Kidney (tissue), 13 donors: ENCODE measurements at regions not wholly inside any gene's neighbourhood (a gene's known extent, or its start where the extent isn't known, plus 50 kb on each side); places are given as distances from the start of the nearest gene placed in this dataset.

Experiments
- DNase-seq, 5 donors: peaks; one replicate each; pipeline ENCODE4 v3.0.0-alpha.2; 2013 to 2020
- FAIRE-seq: peaks from 2 replicates; lab custom pipeline; 2012; peaks lifted over from hg19 to GRCh38; lab: Jason Lieb, UNC
- H3K27ac ChIP-seq, 2 donors: one replicate each; pipeline ENCODE4 v1.7.0; 2013; ENCODE audit warnings: low read depth in 2 of 2, low read length in 2 of 2, inconsistent platforms in 1 of 2
- H3K27me3 ChIP-seq: one replicate; pipeline ENCODE4 v1.7.1; 2013; ENCODE audit warnings: low read length, inconsistent platforms; ENCODE audit not compliant: control insufficient read depth, insufficient read depth
- H3K36me3 ChIP-seq, 3 donors: one replicate each; pipeline versions ENCODE4 v1.7.0 to v1.7.1; 2013; ENCODE audit warnings: low read length in 3 of 3, control low read depth in 1 of 3, inconsistent platforms in 1 of 3; ENCODE audit not compliant: insufficient read depth in 3 of 3, control insufficient read depth in 2 of 3
- H3K4me1 ChIP-seq, 3 donors: one replicate each; pipeline versions ENCODE4 v1.7.0 to v1.7.1; 2013; ENCODE audit warnings: low read length in 3 of 3, inconsistent platforms in 1 of 3, low read depth in 1 of 3; ENCODE audit not compliant: control insufficient read depth in 2 of 3, insufficient read depth in 2 of 3
- H3K4me3 ChIP-seq, 3 donors: one replicate each; pipeline versions ENCODE4 v1.7.0 to v1.8.1; 2013; ENCODE audit warnings: low read length in 3 of 3, control low read depth in 1 of 3, inconsistent platforms in 1 of 3
- H3K9ac ChIP-seq, 3 donors: one replicate each; pipeline versions ENCODE4 v1.7.0 to v1.7.1; 2013; ENCODE audit warnings: low read length in 3 of 3, control low read depth in 1 of 3, inconsistent platforms in 1 of 3
- H3K9me3 ChIP-seq, 3 donors: one replicate each; pipeline versions ENCODE4 v1.7.0 to v1.7.1; 2013; ENCODE audit warnings: low read length in 3 of 3, control low read depth in 1 of 3, inconsistent platforms in 1 of 3; ENCODE audit not compliant: control insufficient read depth in 2 of 3, insufficient read depth in 1 of 3
- CTCF ChIP-seq: IDR thresholded peaks from 3 replicates; pipeline ENCODE4 v1.5.1; 2012; ENCODE audit warnings: mild to moderate bottlenecking, moderate library complexity, borderline replicate concordance; ENCODE audit not compliant: insufficient read depth; ENCODE audit errors: extremely low read depth
- intact Hi-C: fragments of 100-400 bp; cut with DNase I; formaldehyde crosslinking; loops from one replicate; pipeline ENCODE4 v1.11.1; 2022
- donor health status: control.
- donor health status: control.
- donor health status: control.
- donor health status: control.
- donor health status: control.
- donor health status: DM: yes; HTN: yes; CAD: no.
- donor health status: Normal renal cell carcinoma (clear cell type).

DNA sequence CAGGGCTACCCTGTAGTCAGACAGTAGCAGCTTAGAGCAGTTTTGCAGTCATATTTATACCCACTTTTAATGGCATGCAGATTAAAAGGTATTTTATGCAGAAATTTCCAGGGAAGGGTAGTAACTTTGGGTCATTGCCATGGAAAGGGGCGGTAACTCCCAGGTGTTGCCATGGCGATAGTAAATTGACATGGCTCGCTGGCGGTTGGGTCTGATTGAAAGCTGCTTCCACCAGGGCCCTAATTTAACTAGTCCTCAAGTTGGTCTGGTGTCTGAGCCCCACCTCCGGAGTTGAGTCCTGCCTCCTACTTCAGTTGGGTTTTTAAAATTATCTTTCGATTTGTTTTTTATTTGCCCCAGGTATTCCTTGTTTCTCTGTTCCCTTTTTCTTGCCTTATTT is 70.1 kb downstream of the NAA11 start:
- Histone ChIP-seq H3K4me1 (no peaks in the 10 kb centered on the region), H3K4me3 (no peak overlapping the region), H3K9me3 (no peaks in the 10 kb centered on the region), H3K27me3 (no peaks in the 10 kb centered on the region), H3K27ac (no peak overlapping the region), H3K9ac (no peak overlapping the region), H3K36me3 (no peaks in the 10 kb centered on the region)
- FAIRE-seq = no peak
- intact Hi-C loops = no loop called here
- TF ChIP-seq CTCF = no peak
- DNase-seq = peak in 2 of 5 donors; percentile 21 to 24

DNA sequence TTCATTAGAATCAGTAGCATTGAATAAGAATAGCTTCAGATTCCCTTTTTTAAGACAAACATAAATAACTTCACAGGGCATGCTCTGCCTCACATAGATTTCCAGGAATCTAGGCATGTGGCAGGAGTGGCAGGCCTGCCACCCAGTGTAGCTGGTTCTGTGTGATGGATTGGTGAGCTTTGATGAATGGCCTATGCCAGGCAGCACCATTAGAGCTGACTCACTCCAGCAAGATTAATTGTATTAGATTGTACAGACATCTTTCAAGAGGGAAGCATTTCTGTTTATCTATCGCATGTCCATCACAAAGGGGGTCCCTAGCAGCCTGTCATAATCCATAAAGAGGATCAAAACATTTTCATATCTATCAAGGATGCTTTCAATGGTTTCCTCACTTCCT is 71.9 kb downstream of the NAA11 start:
- H3K27ac ChIP-seq = no peak overlapping the region
- no peak overlapping the region for H3K9ac ChIP-seq
- no peaks in the 10 kb centered on the region for H3K36me3 ChIP-seq
- DNase-seq = no peak
- FAIRE-seq = no peak
- TF ChIP-seq CTCF = no peak
- no peaks in the 10 kb centered on the region for H3K4me1 ChIP-seq
- intact Hi-C loops = no loop called here
- no peaks in the 10 kb centered on the region for H3K27me3 ChIP-seq
- no peak overlapping the region for H3K4me3 ChIP-seq
- H3K9me3 ChIP-seq = no peaks in the 10 kb centered on the region

- no peak for TF ChIP-seq CTCF
- intact Hi-C loops = no loop called here
- FAIRE-seq = no peak
- Histone ChIP-seq H3K9ac (no peak overlapping the region), H3K27ac (no peak overlapping the region), H3K9me3 (no peaks in the 10 kb centered on the region), H3K4me1 (no peaks in the 10 kb centered on the region), H3K27me3 (no peaks in the 10 kb centered on the region), H3K36me3 (no peaks in the 10 kb centered on the region), H3K4me3 (no peak overlapping the region)
- DNase-seq = no peak
Observed at GRCh38 chr4:79253168-79253567, 72.7 kb downstream of the NAA11 start.

DNA sequence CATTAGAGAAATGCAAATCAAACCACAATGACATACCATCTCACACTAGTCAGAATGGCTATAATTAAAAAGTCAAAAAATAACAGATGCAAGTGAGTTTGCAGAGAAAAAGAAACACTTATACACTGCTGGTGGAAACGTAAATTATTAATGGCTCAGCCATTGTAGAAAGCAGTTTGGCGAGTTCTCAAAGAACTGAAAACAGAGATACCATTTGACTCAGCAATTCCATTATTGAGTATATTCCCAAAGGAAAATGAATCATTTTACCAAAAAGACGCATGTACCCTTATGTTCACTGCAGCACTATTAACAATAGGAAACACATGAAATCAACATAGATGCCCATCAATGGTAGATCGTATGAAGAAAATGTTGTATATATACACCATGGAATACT is 75.0 kb downstream of the NAA11 start:
- FAIRE-seq (no peak), DNase-seq (no peak)
- Histone ChIP-seq H3K27me3 (no peaks in the 10 kb centered on the region), H3K27ac (no peak overlapping the region), H3K9ac (no peak overlapping the region), H3K4me1 (no peaks in the 10 kb centered on the region), H3K9me3 (no peaks in the 10 kb centered on the region), H3K36me3 (no peaks in the 10 kb centered on the region), H3K4me3 (no peak overlapping the region)
- TF ChIP-seq CTCF = no peak
- intact Hi-C loops = no loop called here
